ENCODE measurements at regions not wholly inside any gene's neighbourhood (a gene's known extent, or its start where the extent isn't known, plus 50 kb on each side); places are given as distances from the start of the nearest gene placed in this dataset.

DNA sequence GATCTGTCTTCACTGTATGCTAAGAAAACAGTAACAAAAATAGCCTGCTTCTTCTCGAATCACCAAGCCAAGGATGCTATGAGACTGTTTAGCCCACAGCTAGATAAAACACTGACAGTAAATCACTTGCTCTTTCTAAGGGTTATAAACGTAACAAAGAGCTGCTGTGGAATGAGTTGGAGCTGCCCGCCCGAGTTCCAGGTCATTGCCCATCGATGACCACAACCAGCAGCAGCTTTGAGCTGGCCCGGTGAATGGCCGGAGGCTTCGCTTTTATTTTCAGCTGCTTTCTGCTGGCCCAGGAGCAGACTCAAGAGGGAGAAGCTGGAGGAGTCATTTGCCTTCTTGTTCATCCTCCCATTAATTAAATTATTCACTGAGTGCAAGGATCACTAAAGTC lies 82.2 kb upstream of the CDH4 start:
- Histone ChIP-seq H3K36me3 (ENCODE audit: control insufficient read depth, insufficient read depth, low read length) (no peaks in the 10 kb centered on the region), H3K9me3 (ENCODE audit: control insufficient read depth, insufficient read depth, low read depth, low read length) (no peaks in the 10 kb centered on the region), H3K4me3 (ENCODE audit: low read depth in 2 of 2, low read length in 2 of 2) (no peak overlapping the region), H3K27ac (ENCODE audit: low read length) (no peak overlapping the region), H3K27me3 (ENCODE audit: control insufficient read depth, insufficient read depth, low read length) (peaks cover 2% of the 10 kb centered on the region; the same call in 1 of the 2 replicates), H3K4me1 (ENCODE audit: control insufficient read depth, insufficient read depth, low read length) (no peaks in the 10 kb centered on the region)
- ChIA-PET POLR2A (no interaction called here), CTCF (no interaction called here)
- TF ChIP-seq POLR2AphosphoS5 (IDR thresholded peaks at IDR 0.05; ENCODE audit: low read depth, low read length) (no peak), SIN3A (IDR thresholded peaks at IDR 0.05; ENCODE audit: borderline replicate concordance, insufficient read depth, low read depth, low read length) (no peak), CTCF (IDR thresholded peaks at IDR 0.05) (no peak), TCF7L2 (IDR thresholded peaks at IDR 0.05; ENCODE audit: low read depth, low read length) (no peak)
- TF ChIP-seq, protein P1, sequence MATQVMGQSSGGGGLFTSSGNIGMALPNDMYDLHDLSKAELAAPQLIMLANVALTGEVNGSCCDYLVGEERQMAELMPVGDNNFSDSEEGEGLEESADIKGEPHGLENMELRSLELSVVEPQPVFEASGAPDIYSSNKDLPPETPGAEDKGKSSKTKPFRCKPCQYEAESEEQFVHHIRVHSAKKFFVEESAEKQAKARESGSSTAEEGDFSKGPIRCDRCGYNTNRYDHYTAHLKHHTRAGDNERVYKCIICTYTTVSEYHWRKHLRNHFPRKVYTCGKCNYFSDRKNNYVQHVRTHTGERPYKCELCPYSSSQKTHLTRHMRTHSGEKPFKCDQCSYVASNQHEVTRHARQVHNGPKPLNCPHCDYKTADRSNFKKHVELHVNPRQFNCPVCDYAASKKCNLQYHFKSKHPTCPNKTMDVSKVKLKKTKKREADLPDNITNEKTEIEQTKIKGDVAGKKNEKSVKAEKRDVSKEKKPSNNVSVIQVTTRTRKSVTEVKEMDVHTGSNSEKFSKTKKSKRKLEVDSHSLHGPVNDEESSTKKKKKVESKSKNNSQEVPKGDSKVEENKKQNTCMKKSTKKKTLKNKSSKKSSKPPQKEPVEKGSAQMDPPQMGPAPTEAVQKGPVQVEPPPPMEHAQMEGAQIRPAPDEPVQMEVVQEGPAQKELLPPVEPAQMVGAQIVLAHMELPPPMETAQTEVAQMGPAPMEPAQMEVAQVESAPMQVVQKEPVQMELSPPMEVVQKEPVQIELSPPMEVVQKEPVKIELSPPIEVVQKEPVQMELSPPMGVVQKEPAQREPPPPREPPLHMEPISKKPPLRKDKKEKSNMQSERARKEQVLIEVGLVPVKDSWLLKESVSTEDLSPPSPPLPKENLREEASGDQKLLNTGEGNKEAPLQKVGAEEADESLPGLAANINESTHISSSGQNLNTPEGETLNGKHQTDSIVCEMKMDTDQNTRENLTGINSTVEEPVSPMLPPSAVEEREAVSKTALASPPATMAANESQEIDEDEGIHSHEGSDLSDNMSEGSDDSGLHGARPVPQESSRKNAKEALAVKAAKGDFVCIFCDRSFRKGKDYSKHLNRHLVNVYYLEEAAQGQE (IDR thresholded peaks at IDR 0.05; ENCODE audit: insufficient read depth in 1 of 2, low read depth in 2 of 2, low read length in 1 of 2): no peak
- in situ Hi-C loops (cut with HindIII; ENCODE audit: low pct_unique_long_range_greater_than_20kb, low sequenced_read_pairs): no loop called here
- no peak for ATAC-seq
- DNase-seq (ENCODE audit: low read depth, low spot score): no peak
- intact Hi-C loops (cut with micrococcal nuclease; ENCODE audit: unreplicated experiment): no loop called here
- no TSS peak for BruUV-seq (replicated peaks)

DNA sequence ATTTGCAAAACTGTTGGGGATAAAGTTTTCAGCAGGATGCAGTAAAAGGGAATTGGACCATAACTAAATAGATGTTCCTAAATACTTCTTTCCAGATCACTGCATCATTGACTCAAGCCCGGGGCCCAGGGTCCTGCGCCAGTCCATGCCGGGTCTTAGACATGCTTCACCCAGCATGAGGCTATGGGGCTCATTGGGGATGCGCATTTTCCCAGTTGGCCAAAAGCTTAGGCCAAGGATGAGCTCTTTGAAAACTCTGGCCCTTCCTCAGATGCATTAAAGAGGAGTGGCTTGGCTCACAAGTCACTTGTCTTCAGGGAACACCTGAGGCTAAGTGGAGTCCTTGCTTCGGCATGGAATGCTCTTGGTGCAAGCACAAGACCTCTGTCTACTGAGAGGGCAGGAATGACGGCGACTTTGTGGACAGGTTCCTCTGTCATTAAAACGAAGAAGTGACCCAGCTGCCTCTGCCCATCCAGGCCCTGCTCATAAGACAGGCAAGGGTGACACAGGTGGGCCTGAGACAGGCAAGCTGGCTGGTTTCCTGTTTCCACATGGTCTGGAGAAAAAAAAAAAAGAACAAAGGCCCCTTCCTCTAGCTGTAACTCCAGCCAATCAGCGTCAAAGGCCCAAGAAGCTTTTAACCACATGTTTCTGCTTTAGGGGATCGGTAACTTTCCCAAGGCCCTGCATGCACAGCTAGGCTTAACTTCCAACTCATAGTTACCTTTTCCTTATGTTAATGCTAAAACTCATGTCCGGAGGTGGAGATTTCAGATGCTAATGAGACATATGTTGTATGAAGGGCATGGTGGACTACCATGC lies 81.4 kb upstream of the CDH4 start:
- no peaks in the 10 kb centered on the region for H3K36me3 ChIP-seq (ENCODE audit: control insufficient read depth, insufficient read depth, low read length)
- in situ Hi-C loops (cut with HindIII; ENCODE audit: low pct_unique_long_range_greater_than_20kb, low sequenced_read_pairs): no loop called here
- intact Hi-C loops (cut with micrococcal nuclease; ENCODE audit: unreplicated experiment): no loop called here
- TF ChIP-seq TCF7L2 (IDR thresholded peaks at IDR 0.05; ENCODE audit: low read depth, low read length) (no peak), POLR2AphosphoS5 (IDR thresholded peaks at IDR 0.05; ENCODE audit: low read depth, low read length) (no peak)
- H3K4me1 ChIP-seq (ENCODE audit: control insufficient read depth, insufficient read depth, low read length): no peaks in the 10 kb centered on the region
- BruUV-seq (replicated peaks): no TSS peak
- ATAC-seq: no peak
- peaks cover 2% of the 10 kb centered on the region; the same call in 1 of the 2 replicates for H3K27me3 ChIP-seq (ENCODE audit: control insufficient read depth, insufficient read depth, low read length)
- CTCF ChIA-PET: no interaction called here
- POLR2A ChIA-PET: no interaction called here
- no peak overlapping the region for H3K4me3 ChIP-seq (ENCODE audit: low read depth in 2 of 2, low read length in 2 of 2)
- H3K9me3 ChIP-seq (ENCODE audit: control insufficient read depth, insufficient read depth, low read depth, low read length): no peaks in the 10 kb centered on the region
- no peak overlapping the region for H3K27ac ChIP-seq (ENCODE audit: low read length)
- DNase-seq (ENCODE audit: low read depth, low spot score): no peak

DNA sequence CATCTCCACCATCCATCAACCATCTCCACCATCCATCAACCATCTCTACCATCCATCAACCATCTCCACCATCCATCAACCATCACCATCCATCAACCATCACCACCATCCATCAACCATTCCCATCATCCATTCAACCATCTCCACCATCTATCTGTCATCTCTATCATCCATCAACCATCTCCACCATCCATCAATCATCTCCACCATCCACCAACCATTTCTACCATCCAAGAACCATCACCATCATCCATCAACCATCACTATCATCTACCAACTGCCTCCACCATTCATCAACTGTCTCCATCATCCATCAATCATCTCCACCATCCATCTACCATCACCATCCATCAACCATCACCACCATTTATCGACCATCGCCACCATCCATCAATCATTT lies 78.8 kb upstream of the CDH4 start:
- in situ Hi-C loops (cut with HindIII; ENCODE audit: low pct_unique_long_range_greater_than_20kb, low sequenced_read_pairs) (no loop called here), intact Hi-C loops (cut with micrococcal nuclease; ENCODE audit: unreplicated experiment) (no loop called here)
- Histone ChIP-seq H3K9me3 (ENCODE audit: control insufficient read depth, insufficient read depth, low read depth, low read length) (no peaks in the 10 kb centered on the region), H3K4me3 (ENCODE audit: low read depth in 2 of 2, low read length in 2 of 2) (no peak overlapping the region), H3K27me3 (ENCODE audit: control insufficient read depth, insufficient read depth, low read length) (peaks cover 5% of the 10 kb centered on the region; the same call in 1 of the 2 replicates), H3K27ac (ENCODE audit: low read length) (no peak overlapping the region), H3K36me3 (ENCODE audit: control insufficient read depth, insufficient read depth, low read length) (no peaks in the 10 kb centered on the region), H3K4me1 (ENCODE audit: control insufficient read depth, insufficient read depth, low read length) (no peaks in the 10 kb centered on the region)
- BruUV-seq (replicated peaks): no TSS peak
- ATAC-seq (no peak), DNase-seq (ENCODE audit: low read depth, low spot score) (no peak)
- ChIA-PET CTCF (no interaction called here), POLR2A (no interaction called here)
- TF ChIP-seq, protein P1 (IDR thresholded peaks at IDR 0.05; ENCODE audit: insufficient read depth in 1 of 2, low read depth in 2 of 2, low read length in 1 of 2): no peak
- TF ChIP-seq TCF7L2 (IDR thresholded peaks at IDR 0.05; ENCODE audit: low read depth, low read length) (no peak), POLR2AphosphoS5 (IDR thresholded peaks at IDR 0.05; ENCODE audit: low read depth, low read length) (no peak), CTCF (IDR thresholded peaks at IDR 0.05) (no peak), SIN3A (IDR thresholded peaks at IDR 0.05; ENCODE audit: borderline replicate concordance, insufficient read depth, low read depth, low read length) (no peak)

Measured in Panc1 (cell line).